ENCODE measurements at regions not wholly inside any gene's neighbourhood (a gene's known extent, or its start where the extent isn't known, plus 50 kb on each side); places are given as distances from the start of the nearest gene placed in this dataset.

DNA sequence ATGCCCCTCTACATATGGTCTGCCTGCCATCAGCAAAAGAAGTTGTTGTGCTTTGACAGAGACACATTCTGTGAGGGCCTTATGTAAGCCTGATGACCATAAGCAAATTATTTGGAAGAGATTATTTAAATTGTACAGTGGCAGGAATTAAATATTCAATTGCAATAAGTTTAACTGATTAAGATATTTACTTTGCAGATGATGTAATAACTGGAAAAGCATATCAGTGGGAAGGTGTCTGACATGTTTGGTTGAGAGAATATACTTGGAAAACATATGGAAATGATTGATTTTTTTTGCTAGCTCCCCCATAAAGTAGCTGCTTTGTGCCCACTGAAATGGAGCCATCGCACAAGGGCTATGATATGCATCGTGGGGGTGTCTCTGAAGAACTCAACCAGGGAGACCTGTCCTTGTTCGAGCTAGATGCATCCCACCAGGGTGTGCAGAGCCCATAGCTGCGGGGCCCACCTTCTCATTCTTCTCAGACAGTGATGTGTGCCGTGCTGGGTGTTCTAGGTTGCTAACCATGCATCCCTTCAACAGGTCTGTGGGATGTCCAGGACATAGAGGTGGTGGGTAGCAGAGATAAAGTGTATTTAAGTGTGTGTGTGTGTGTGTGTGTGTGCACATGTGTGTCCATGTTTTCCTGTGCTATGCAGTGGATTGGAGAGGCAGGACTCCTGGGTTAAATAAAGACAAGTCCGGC is 90.4 kb upstream of the PARD3B start:
- CTCF ChIA-PET: no interaction called here
- no peaks in the 10 kb centered on the region for H3K27me3 Mint-ChIP-seq (ENCODE audit: unreplicated experiment)
- H3K4me3 Mint-ChIP-seq (ENCODE audit: low read depth, unreplicated experiment): no peak overlapping the region
- H3K27ac Mint-ChIP-seq (ENCODE audit: unreplicated experiment): peak overlapping the region; percentile 81
- H3K9me3 Mint-ChIP-seq (ENCODE audit: low read depth, unreplicated experiment): no peaks in the 10 kb centered on the region
- BruUV-seq (replicated peaks): no TSS peak
- peaks cover 33% of the 10 kb centered on the region for H3K4me1 Mint-ChIP-seq (ENCODE audit: low read depth, unreplicated experiment)
- intact Hi-C loops (cut with micrococcal nuclease; ENCODE audit: unreplicated experiment): loop anchor here (5.0 to 10.0 kb wide), 2 partner anchors 170 to 237 kb away; no protein-coding TSS in a partner anchor
- H3K36me3 Mint-ChIP-seq (ENCODE audit: insufficient read depth, unreplicated experiment): no peaks in the 10 kb centered on the region
- DNase-seq: no peak
- TF ChIP-seq, protein P1, sequence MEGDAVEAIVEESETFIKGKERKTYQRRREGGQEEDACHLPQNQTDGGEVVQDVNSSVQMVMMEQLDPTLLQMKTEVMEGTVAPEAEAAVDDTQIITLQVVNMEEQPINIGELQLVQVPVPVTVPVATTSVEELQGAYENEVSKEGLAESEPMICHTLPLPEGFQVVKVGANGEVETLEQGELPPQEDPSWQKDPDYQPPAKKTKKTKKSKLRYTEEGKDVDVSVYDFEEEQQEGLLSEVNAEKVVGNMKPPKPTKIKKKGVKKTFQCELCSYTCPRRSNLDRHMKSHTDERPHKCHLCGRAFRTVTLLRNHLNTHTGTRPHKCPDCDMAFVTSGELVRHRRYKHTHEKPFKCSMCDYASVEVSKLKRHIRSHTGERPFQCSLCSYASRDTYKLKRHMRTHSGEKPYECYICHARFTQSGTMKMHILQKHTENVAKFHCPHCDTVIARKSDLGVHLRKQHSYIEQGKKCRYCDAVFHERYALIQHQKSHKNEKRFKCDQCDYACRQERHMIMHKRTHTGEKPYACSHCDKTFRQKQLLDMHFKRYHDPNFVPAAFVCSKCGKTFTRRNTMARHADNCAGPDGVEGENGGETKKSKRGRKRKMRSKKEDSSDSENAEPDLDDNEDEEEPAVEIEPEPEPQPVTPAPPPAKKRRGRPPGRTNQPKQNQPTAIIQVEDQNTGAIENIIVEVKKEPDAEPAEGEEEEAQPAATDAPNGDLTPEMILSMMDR (IDR thresholded peaks at IDR 0.05; ENCODE audit: unreplicated experiment): no peak

DNA sequence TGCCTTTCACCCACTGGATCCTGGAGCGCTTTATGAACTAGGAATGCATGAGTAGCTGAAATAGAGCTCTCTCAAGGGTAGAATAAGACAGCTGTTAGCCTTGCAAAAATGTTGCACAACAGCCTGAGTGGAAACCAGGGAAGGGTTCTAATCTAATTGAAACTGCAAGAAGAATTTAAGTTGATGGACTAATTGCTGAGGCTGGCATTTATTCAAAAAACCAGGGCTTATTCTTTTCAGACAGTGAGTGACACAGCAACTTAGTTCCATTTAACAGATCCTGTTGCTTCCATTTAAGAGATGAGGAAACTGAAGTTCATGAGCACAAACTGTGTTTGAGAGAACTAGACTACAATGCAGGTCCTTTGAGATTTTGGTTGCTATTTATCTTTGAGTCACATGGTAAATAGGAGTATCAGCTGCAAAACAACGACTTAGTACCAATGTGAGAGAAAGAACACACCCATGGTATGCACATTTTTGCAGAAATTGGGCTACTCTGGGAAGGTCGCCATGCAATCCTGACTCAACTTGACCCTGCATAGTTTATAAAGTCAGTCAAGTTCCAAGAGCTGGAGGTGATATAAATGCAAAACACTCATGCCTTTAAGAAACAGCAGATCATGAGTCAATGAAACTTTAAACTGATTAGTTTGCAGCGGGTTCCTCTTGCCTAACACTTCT is 76.4 kb upstream of the PARD3B start:
- TF ChIP-seq, protein P1 (IDR thresholded peaks at IDR 0.05; ENCODE audit: unreplicated experiment): no peak
- CTCF ChIA-PET: no interaction called here
- H3K4me1 Mint-ChIP-seq (ENCODE audit: low read depth, unreplicated experiment): no peaks in the 10 kb centered on the region
- BruUV-seq (replicated peaks): no TSS peak
- H3K27me3 Mint-ChIP-seq (ENCODE audit: unreplicated experiment): no peaks in the 10 kb centered on the region
- H3K36me3 Mint-ChIP-seq (ENCODE audit: insufficient read depth, unreplicated experiment): no peaks in the 10 kb centered on the region
- intact Hi-C loops (cut with micrococcal nuclease; ENCODE audit: unreplicated experiment): no loop called here
- no peak for DNase-seq
- no peak overlapping the region for H3K4me3 Mint-ChIP-seq (ENCODE audit: low read depth, unreplicated experiment)
- H3K9me3 Mint-ChIP-seq (ENCODE audit: low read depth, unreplicated experiment): no peaks in the 10 kb centered on the region
- no peak overlapping the region for H3K27ac Mint-ChIP-seq (ENCODE audit: unreplicated experiment)

DNA sequence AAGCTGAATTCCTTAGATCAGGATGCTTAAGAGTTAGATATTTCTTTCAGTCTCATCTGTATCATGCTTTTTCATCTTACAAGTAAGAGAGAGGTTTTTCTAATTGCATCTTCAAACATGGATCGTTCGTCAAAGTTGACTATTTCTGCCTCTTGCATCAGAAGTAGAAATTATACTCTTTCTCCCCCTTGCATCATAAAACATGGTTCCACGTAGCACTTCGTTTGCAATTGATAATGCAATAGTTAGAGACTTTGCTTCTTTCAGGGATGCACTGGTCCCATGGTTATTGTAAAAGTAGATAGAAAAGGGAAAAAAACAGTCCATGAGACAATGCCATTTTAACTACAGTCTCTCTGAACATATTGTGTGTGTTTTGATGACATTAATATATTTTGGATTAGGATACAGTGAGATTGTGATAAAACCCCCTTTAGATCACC is 75.1 kb upstream of the PARD3B start:
- intact Hi-C loops (cut with micrococcal nuclease; ENCODE audit: unreplicated experiment): no loop called here
- no peak overlapping the region for H3K27ac Mint-ChIP-seq (ENCODE audit: unreplicated experiment)
- H3K9me3 Mint-ChIP-seq (ENCODE audit: low read depth, unreplicated experiment): no peaks in the 10 kb centered on the region
- CTCF ChIA-PET: no interaction called here
- TF ChIP-seq, protein P1 (IDR thresholded peaks at IDR 0.05; ENCODE audit: unreplicated experiment): no peak
- H3K4me1 Mint-ChIP-seq (ENCODE audit: low read depth, unreplicated experiment): no peaks in the 10 kb centered on the region
- no peaks in the 10 kb centered on the region for H3K36me3 Mint-ChIP-seq (ENCODE audit: insufficient read depth, unreplicated experiment)
- no peak for DNase-seq
- no peak overlapping the region for H3K4me3 Mint-ChIP-seq (ENCODE audit: low read depth, unreplicated experiment)
- H3K27me3 Mint-ChIP-seq (ENCODE audit: unreplicated experiment): no peaks in the 10 kb centered on the region
- no TSS peak for BruUV-seq (replicated peaks)

DNA sequence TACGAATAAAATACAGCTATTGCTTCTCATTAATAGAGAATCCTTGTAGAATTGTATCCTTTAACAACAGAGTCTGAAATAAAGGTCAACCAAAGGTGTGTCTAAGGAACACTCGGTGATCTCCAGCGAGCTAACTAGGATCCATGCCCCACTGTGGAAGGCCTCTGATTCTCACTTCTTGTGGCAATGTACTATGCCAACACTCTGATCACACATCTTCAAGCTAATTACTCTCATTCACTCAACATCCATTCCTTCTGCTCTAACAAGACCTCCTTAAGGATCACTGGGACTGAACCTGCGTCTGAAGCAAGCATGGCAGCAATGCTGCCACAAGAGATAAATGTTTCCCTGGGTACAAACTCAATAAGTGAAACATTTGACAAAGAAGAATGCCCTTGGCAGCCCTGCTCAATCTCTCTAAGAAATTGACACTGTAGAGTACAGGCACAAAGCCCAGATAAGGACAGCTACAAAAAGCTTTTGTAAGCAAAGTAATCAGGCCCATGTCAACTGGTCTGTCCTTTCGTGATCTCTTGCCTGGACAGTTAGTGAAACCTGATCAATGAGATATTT is 74.6 kb upstream of the PARD3B start:
- H3K27ac Mint-ChIP-seq (ENCODE audit: unreplicated experiment): no peak overlapping the region
- TF ChIP-seq, protein P1 (IDR thresholded peaks at IDR 0.05; ENCODE audit: unreplicated experiment): no peak
- no TSS peak for BruUV-seq (replicated peaks)
- H3K27me3 Mint-ChIP-seq (ENCODE audit: unreplicated experiment): no peaks in the 10 kb centered on the region
- intact Hi-C loops (cut with micrococcal nuclease; ENCODE audit: unreplicated experiment): no loop called here
- no peak for DNase-seq
- no peaks in the 10 kb centered on the region for H3K9me3 Mint-ChIP-seq (ENCODE audit: low read depth, unreplicated experiment)
- CTCF ChIA-PET: no interaction called here
- H3K4me1 Mint-ChIP-seq (ENCODE audit: low read depth, unreplicated experiment): no peaks in the 10 kb centered on the region
- H3K4me3 Mint-ChIP-seq (ENCODE audit: low read depth, unreplicated experiment): no peak overlapping the region
- no peaks in the 10 kb centered on the region for H3K36me3 Mint-ChIP-seq (ENCODE audit: insufficient read depth, unreplicated experiment)
